ENCODE measurements at regions not wholly inside any gene's neighbourhood (a gene's known extent, or its start where the extent isn't known, plus 50 kb on each side); places are given as distances from the start of the nearest gene placed in this dataset.

GRCh38 chr3:77935418-77935817 is 895.5 kb downstream of the ROBO2 start:
- no peak overlapping the region for H2AFZ ChIP-seq (ENCODE audit: low read length)
- no peaks in the 10 kb centered on the region for H3K79me2 ChIP-seq (ENCODE audit: insufficient read depth, low read length)
- H3F3A ChIP-seq (ENCODE audit: low read depth) = no peaks in the 10 kb centered on the region
- no peaks in the 10 kb centered on the region for H3K27me3 ChIP-seq (ENCODE audit: insufficient read depth, low read length, poor library complexity, severe bottlenecking)
- H3K36me3 ChIP-seq (ENCODE audit: insufficient read depth, low read length) = no peaks in the 10 kb centered on the region
- TF ChIP-seq EZH2phosphoT487 (IDR thresholded peaks at IDR 0.05; ENCODE audit: borderline replicate concordance) (no peak), CTCF (conservative IDR thresholded peaks at IDR 0.05; ENCODE audit: low read length) (no peak)
- no peak overlapping the region for H3K9ac ChIP-seq (ENCODE audit: low read depth, low read length, poor library complexity, severe bottlenecking)
- no peak overlapping the region for H3K4me2 ChIP-seq (ENCODE audit: low read depth, low read length, poor library complexity, severe bottlenecking)
- no peaks in the 10 kb centered on the region for H4K20me1 ChIP-seq (ENCODE audit: insufficient read depth, low read length, poor library complexity, severe bottlenecking)
- no peak overlapping the region for H3K4me3 ChIP-seq (ENCODE audit: low read length, poor library complexity, severe bottlenecking)
- no peaks in the 10 kb centered on the region for H3K9me2 ChIP-seq (replicated peaks; ENCODE audit: low read depth, low read length)
- H3K9me3 ChIP-seq (ENCODE audit: insufficient read depth, low read depth, low read length) = no peaks in the 10 kb centered on the region
- H3K4me1 ChIP-seq (ENCODE audit: insufficient read depth, low read length, poor library complexity, severe bottlenecking) = no peaks in the 10 kb centered on the region

GRCh38 chr3:77939726-77940125 is 899.8 kb downstream of the ROBO2 start:
- no peak for TF ChIP-seq CTCF (conservative IDR thresholded peaks at IDR 0.05; ENCODE audit: low read length)
- no peak for TF ChIP-seq EZH2phosphoT487 (IDR thresholded peaks at IDR 0.05; ENCODE audit: borderline replicate concordance)
- Histone ChIP-seq H3K4me1 (ENCODE audit: insufficient read depth, low read length, poor library complexity, severe bottlenecking) (no peaks in the 10 kb centered on the region), H3K9ac (ENCODE audit: low read depth, low read length, poor library complexity, severe bottlenecking) (no peak overlapping the region), H3K4me3 (ENCODE audit: low read length, poor library complexity, severe bottlenecking) (no peak overlapping the region), H3K36me3 (ENCODE audit: insufficient read depth, low read length) (no peaks in the 10 kb centered on the region), H3K9me3 (ENCODE audit: insufficient read depth, low read depth, low read length) (no peaks in the 10 kb centered on the region; the same call in 1 of the 2 replicates), H3K79me2 (ENCODE audit: insufficient read depth, low read length) (no peaks in the 10 kb centered on the region), H4K20me1 (ENCODE audit: insufficient read depth, low read length, poor library complexity, severe bottlenecking) (no peaks in the 10 kb centered on the region), H3K27me3 (ENCODE audit: insufficient read depth, low read length, poor library complexity, severe bottlenecking) (no peaks in the 10 kb centered on the region), H3K9me2 (replicated peaks; ENCODE audit: low read depth, low read length) (no peaks in the 10 kb centered on the region), H3K4me2 (ENCODE audit: low read depth, low read length, poor library complexity, severe bottlenecking) (no peak overlapping the region), H3F3A (ENCODE audit: low read depth) (no peaks in the 10 kb centered on the region), H2AFZ (ENCODE audit: low read length) (no peak overlapping the region)

GRCh38 chr3:77943598-77943997 is 903.7 kb downstream of the ROBO2 start:
- Histone ChIP-seq H3K9ac (ENCODE audit: low read depth, low read length, poor library complexity, severe bottlenecking) (no peak overlapping the region), H3K4me2 (ENCODE audit: low read depth, low read length, poor library complexity, severe bottlenecking) (no peak overlapping the region), H3K9me3 (ENCODE audit: insufficient read depth, low read depth, low read length) (no peaks in the 10 kb centered on the region; the same call in 1 of the 2 replicates), H3K79me2 (ENCODE audit: insufficient read depth, low read length) (no peaks in the 10 kb centered on the region), H3K27me3 (ENCODE audit: insufficient read depth, low read length, poor library complexity, severe bottlenecking) (no peaks in the 10 kb centered on the region), H3F3A (ENCODE audit: low read depth) (no peaks in the 10 kb centered on the region), H2AFZ (ENCODE audit: low read length) (no peak overlapping the region), H3K4me3 (ENCODE audit: low read length, poor library complexity, severe bottlenecking) (no peak overlapping the region), H3K4me1 (ENCODE audit: insufficient read depth, low read length, poor library complexity, severe bottlenecking) (no peaks in the 10 kb centered on the region), H4K20me1 (ENCODE audit: insufficient read depth, low read length, poor library complexity, severe bottlenecking) (no peaks in the 10 kb centered on the region), H3K36me3 (ENCODE audit: insufficient read depth, low read length) (no peaks in the 10 kb centered on the region), H3K9me2 (replicated peaks; ENCODE audit: low read depth, low read length) (no peaks in the 10 kb centered on the region)
- no peak for TF ChIP-seq EZH2phosphoT487 (IDR thresholded peaks at IDR 0.05; ENCODE audit: borderline replicate concordance)
- TF ChIP-seq CTCF (conservative IDR thresholded peaks at IDR 0.05; ENCODE audit: low read length) = no peak
